ENCODE measurements at regions not wholly inside any gene's neighbourhood (a gene's known extent, or its start where the extent isn't known, plus 50 kb on each side); places are given as distances from the start of the nearest gene placed in this dataset.

- no peak overlapping the region for H3K4me3 ChIP-seq (ENCODE audit: low read depth in 1 of 3, low read length in 3 of 3)
- no peak overlapping the region for H3K9ac ChIP-seq (ENCODE audit: low read depth in 1 of 2, low read length in 2 of 2)
- DNase-seq (ENCODE audit: low spot score): no peak
- no peaks in the 10 kb centered on the region for H3K4me1 ChIP-seq (ENCODE audit: control insufficient read depth in 4 of 4, insufficient read depth in 4 of 4, low read length in 3 of 4)
- TF ChIP-seq RXRA (IDR thresholded peaks at IDR 0.05) (no peak), FOXA1 (IDR thresholded peaks at IDR 0.05) (no peak), HNF4A (conservative IDR thresholded peaks at IDR 0.05) (no peak), YY1 (IDR thresholded peaks at IDR 0.05) (no peak), NR2F2 (IDR thresholded peaks at IDR 0.05) (no peak)
- H3K36me3 ChIP-seq (ENCODE audit: control insufficient read depth in 4 of 4, insufficient read depth in 3 of 4, low read depth in 1 of 4, low read length in 3 of 4): no peaks in the 10 kb centered on the region
- WGBS: 61% methylated on average over 11 of the region's 11 CpGs
- no peak overlapping the region for H3K27ac ChIP-seq (ENCODE audit: low read depth in 1 of 2, low read length in 2 of 2)
- peaks cover 0 to 16% (median 3%) of the 10 kb centered on the region in 4 donors for H3K27me3 ChIP-seq (ENCODE audit: control insufficient read depth in 4 of 4, insufficient read depth in 4 of 4, low read length in 3 of 4)
- no peaks in the 10 kb centered on the region for H3K9me3 ChIP-seq (ENCODE audit: control insufficient read depth in 4 of 4, low read length in 3 of 4)
Measured at GRCh38 chr17:77540531-77540930, 399.8 kb downstream of the SEC14L1 start.

- Histone ChIP-seq H3K4me1 (ENCODE audit: control insufficient read depth in 4 of 4, insufficient read depth in 4 of 4, low read length in 3 of 4) (no peaks in the 10 kb centered on the region), H3K27me3 (ENCODE audit: control insufficient read depth in 4 of 4, insufficient read depth in 4 of 4, low read length in 3 of 4) (peaks cover 0 to 16% (median 3%) of the 10 kb centered on the region in 4 donors), H3K36me3 (ENCODE audit: control insufficient read depth in 4 of 4, insufficient read depth in 3 of 4, low read depth in 1 of 4, low read length in 3 of 4) (no peaks in the 10 kb centered on the region), H3K4me3 (ENCODE audit: low read depth in 1 of 3, low read length in 3 of 3) (no peak overlapping the region), H3K9me3 (ENCODE audit: control insufficient read depth in 4 of 4, low read length in 3 of 4) (no peaks in the 10 kb centered on the region), H3K27ac (ENCODE audit: low read depth in 1 of 2, low read length in 2 of 2) (no peak overlapping the region), H3K9ac (ENCODE audit: low read depth in 1 of 2, low read length in 2 of 2) (no peak overlapping the region)
- WGBS: 42% methylated on average over 15 of the region's 15 CpGs
- no peak for TF ChIP-seq HNF4A (conservative IDR thresholded peaks at IDR 0.05)
- TF ChIP-seq TAF1 (conservative IDR thresholded peaks at IDR 0.05): no peak
- no peak for TF ChIP-seq SP1 (IDR thresholded peaks at IDR 0.05)
- TF ChIP-seq, protein P1, sequence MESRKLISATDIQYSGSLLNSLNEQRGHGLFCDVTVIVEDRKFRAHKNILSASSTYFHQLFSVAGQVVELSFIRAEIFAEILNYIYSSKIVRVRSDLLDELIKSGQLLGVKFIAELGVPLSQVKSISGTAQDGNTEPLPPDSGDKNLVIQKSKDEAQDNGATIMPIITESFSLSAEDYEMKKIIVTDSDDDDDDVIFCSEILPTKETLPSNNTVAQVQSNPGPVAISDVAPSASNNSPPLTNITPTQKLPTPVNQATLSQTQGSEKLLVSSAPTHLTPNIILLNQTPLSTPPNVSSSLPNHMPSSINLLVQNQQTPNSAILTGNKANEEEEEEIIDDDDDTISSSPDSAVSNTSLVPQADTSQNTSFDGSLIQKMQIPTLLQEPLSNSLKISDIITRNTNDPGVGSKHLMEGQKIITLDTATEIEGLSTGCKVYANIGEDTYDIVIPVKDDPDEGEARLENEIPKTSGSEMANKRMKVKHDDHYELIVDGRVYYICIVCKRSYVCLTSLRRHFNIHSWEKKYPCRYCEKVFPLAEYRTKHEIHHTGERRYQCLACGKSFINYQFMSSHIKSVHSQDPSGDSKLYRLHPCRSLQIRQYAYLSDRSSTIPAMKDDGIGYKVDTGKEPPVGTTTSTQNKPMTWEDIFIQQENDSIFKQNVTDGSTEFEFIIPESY (IDR thresholded peaks at IDR 0.05): no peak
- no peak for TF ChIP-seq EGR1 (IDR thresholded peaks at IDR 0.05; ENCODE audit: low read depth in 2 of 2)
- no peak for TF ChIP-seq RXRA (IDR thresholded peaks at IDR 0.05)
- TF ChIP-seq MAX (IDR thresholded peaks at IDR 0.05): no peak
- TF ChIP-seq, protein P2, sequence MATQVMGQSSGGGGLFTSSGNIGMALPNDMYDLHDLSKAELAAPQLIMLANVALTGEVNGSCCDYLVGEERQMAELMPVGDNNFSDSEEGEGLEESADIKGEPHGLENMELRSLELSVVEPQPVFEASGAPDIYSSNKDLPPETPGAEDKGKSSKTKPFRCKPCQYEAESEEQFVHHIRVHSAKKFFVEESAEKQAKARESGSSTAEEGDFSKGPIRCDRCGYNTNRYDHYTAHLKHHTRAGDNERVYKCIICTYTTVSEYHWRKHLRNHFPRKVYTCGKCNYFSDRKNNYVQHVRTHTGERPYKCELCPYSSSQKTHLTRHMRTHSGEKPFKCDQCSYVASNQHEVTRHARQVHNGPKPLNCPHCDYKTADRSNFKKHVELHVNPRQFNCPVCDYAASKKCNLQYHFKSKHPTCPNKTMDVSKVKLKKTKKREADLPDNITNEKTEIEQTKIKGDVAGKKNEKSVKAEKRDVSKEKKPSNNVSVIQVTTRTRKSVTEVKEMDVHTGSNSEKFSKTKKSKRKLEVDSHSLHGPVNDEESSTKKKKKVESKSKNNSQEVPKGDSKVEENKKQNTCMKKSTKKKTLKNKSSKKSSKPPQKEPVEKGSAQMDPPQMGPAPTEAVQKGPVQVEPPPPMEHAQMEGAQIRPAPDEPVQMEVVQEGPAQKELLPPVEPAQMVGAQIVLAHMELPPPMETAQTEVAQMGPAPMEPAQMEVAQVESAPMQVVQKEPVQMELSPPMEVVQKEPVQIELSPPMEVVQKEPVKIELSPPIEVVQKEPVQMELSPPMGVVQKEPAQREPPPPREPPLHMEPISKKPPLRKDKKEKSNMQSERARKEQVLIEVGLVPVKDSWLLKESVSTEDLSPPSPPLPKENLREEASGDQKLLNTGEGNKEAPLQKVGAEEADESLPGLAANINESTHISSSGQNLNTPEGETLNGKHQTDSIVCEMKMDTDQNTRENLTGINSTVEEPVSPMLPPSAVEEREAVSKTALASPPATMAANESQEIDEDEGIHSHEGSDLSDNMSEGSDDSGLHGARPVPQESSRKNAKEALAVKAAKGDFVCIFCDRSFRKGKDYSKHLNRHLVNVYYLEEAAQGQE (IDR thresholded peaks at IDR 0.05): no peak
- no peak for TF ChIP-seq GABPA (IDR thresholded peaks at IDR 0.05 in 1 of 2, conservative IDR thresholded peaks at IDR 0.05 in 1 of 2)
- no peak for TF ChIP-seq FOXA1 (IDR thresholded peaks at IDR 0.05)
- TF ChIP-seq, protein P3, sequence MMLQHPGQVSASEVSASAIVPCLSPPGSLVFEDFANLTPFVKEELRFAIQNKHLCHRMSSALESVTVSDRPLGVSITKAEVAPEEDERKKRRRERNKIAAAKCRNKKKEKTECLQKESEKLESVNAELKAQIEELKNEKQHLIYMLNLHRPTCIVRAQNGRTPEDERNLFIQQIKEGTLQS (IDR thresholded peaks at IDR 0.05): no peak
- no peak for DNase-seq (ENCODE audit: low spot score)
Measured at GRCh38 chr17:77540975-77541374, 400.2 kb downstream of the SEC14L1 start.

Measured in liver (tissue), 7 donors.